Liver (tissue), 3 donors: ENCODE measurements at regions not wholly inside any gene's neighbourhood (a gene's known extent, or its start where the extent isn't known, plus 50 kb on each side); places are given as distances from the start of the nearest gene placed in this dataset.

Experiments used
- ATF3 ChIP-seq: IDR thresholded peaks from 2 replicates; pipeline ENCODE4 v1.6.1; 2016; ENCODE audit warnings: antibody characterized with exemption
- CTCF ChIP-seq: fragments of 150-350 bp; IDR thresholded peaks from 2 replicates; pipeline ENCODE4 v1.5.1; 2017; ENCODE audit warnings: improper control_type of control experiment, low read depth, low read length; ENCODE audit not compliant: missing input control
- EGR1 ChIP-seq, 2 donors: IDR thresholded peaks; 2 replicates each; pipeline ENCODE4 v1.6.1; 2016 to 2018; ENCODE audit warnings: antibody characterized with exemption in 2 of 2, low read depth in 2 of 2
- GABPA ChIP-seq, 2 donors: IDR thresholded peaks in 1 of 2; conservative IDR thresholded peaks in 1 of 2; 2 replicates each; pipeline ENCODE4 v1.6.1; 2016; ENCODE audit warnings: antibody characterized with exemption in 2 of 2, mild to moderate bottlenecking in 1 of 2, moderate library complexity in 1 of 2
- HNF4G ChIP-seq: IDR thresholded peaks from 2 replicates; pipeline ENCODE4 v1.6.1; 2016; ENCODE audit warnings: antibody characterized with exemption
- JUND ChIP-seq, 2 donors: IDR thresholded peaks; 2 replicates each; pipeline ENCODE4 v1.6.1; 2016; ENCODE audit warnings: antibody characterized with exemption in 2 of 2
- MAX ChIP-seq: IDR thresholded peaks from 2 replicates; pipeline ENCODE4 v1.6.1; 2016; ENCODE audit warnings: antibody characterized with exemption
- RAD21 ChIP-seq, 2 donors: IDR thresholded peaks; 2 replicates each; pipeline ENCODE4 v1.6.1; 2016; ENCODE audit warnings: antibody characterized with exemption in 2 of 2, mild to moderate bottlenecking in 2 of 2
- REST ChIP-seq: IDR thresholded peaks from 2 replicates; pipeline ENCODE4 v1.6.1; 2016; ENCODE audit warnings: antibody characterized with exemption, mild to moderate bottlenecking
- TAF1 ChIP-seq: conservative IDR thresholded peaks from 2 replicates; pipeline ENCODE4 v1.6.1; 2016; ENCODE audit warnings: antibody characterized with exemption, mild to moderate bottlenecking
- YY1 ChIP-seq: IDR thresholded peaks from 2 replicates; pipeline ENCODE4 v1.6.1; 2016; ENCODE audit warnings: antibody characterized with exemption, mild to moderate bottlenecking
- ZBTB33 ChIP-seq: IDR thresholded peaks from 2 replicates; pipeline ENCODE4 v1.6.1; 2016; ENCODE audit warnings: antibody characterized with exemption
- donor health status: healthy.
- donor health status: healthy.

GRCh38 chr14:30017370-30017993, 89.8 kb upstream of the PRKD1 start:
- TF ChIP-seq RAD21 (IDR thresholded peaks at IDR 0.05) (no peak), CTCF (no peak), TAF1 (no peak), ATF3 (no peak), HNF4G (no peak), YY1 (no peak), EGR1 (IDR thresholded peaks at IDR 0.05; ENCODE audit: low read depth in 2 of 2) (no peak), JUND (IDR thresholded peaks at IDR 0.05) (no peak), MAX (no peak), REST (no peak), GABPA (IDR thresholded peaks at IDR 0.05 in 1 of 2, conservative IDR thresholded peaks at IDR 0.05 in 1 of 2) (no peak), ZBTB33 (no peak)
